CD14-positive monocyte (primary cell): ENCODE measurements at regions not wholly inside any gene's neighbourhood (a gene's known extent, or its start where the extent isn't known, plus 50 kb on each side); places are given as distances from the start of the nearest gene placed in this dataset.

Experiments
- DNase-seq, 3 donors: peaks; one replicate each; pipeline ENCODE4 v3.0.0-alpha.2; 2011 to 2022
- H2AFZ ChIP-seq: 2 replicates; pipeline ENCODE4 v1.6.0; 2012; ENCODE audit warnings: mild to moderate bottlenecking, low read depth, low read length, inconsistent platforms; ENCODE audit not compliant: insufficient read depth, poor library complexity, severe bottlenecking
- H3K27ac ChIP-seq, 2 donors: 1 replicate in 1 of 2; 2 replicates in 1 of 2; pipeline ENCODE4 v1.5.1; 2012 to 2013; ENCODE audit warnings: low read length in 2 of 2, control low read depth in 1 of 2, inconsistent platforms in 1 of 2, low read depth in 1 of 2, mild to moderate bottlenecking in 1 of 2
- H3K27me3 ChIP-seq, 2 donors: one replicate each; pipeline versions ENCODE4 v1.6.0 to v1.6.1; 2011 to 2013; ENCODE audit warnings: low read length in 2 of 2; ENCODE audit not compliant: control insufficient read depth in 2 of 2, insufficient read depth in 2 of 2
- H3K36me3 ChIP-seq, 2 donors: replicated peaks in 1 of 2; 1 replicate in 1 of 2; 2 replicates in 1 of 2; pipeline versions ENCODE4 v1.5.1 to v1.6.1; 2012 to 2013; ENCODE audit warnings: low read length in 2 of 2, control low read depth in 1 of 2, inconsistent platforms in 1 of 2, mild to moderate bottlenecking in 1 of 2; ENCODE audit not compliant: insufficient read depth in 2 of 2, control insufficient read depth in 1 of 2
- H3K4me1 ChIP-seq, 2 donors: 1 replicate in 1 of 2; 2 replicates in 1 of 2; pipeline versions ENCODE4 v1.5.1 to v1.6.1; 2012 to 2013; ENCODE audit warnings: low read length in 2 of 2, control low read depth in 1 of 2, inconsistent platforms in 1 of 2, mild to moderate bottlenecking in 1 of 2, moderate library complexity in 1 of 2; ENCODE audit not compliant: insufficient read depth in 2 of 2, control insufficient read depth in 1 of 2
- H3K4me2 ChIP-seq: replicated peaks from 2 replicates; pipeline ENCODE3; 2012; ENCODE audit warnings: low read length, moderate library complexity, mild to moderate bottlenecking; ENCODE audit not compliant: poor library complexity, severe bottlenecking; ENCODE audit errors: extremely low read depth
- H3K4me3 ChIP-seq, 3 experiments: fragments of 200-600 bp in 1 of 3; sonication (generic) in 1 of 3; replicated peaks in 1 of 3; 1 replicate in 2 of 3; 2 replicates in 1 of 3; pipeline ENCODE4 v1.5.1; 2011 to 2013; ENCODE audit warnings: low read length in 3 of 3, mild to moderate bottlenecking in 3 of 3, control low read depth in 2 of 3, low read depth in 2 of 3, inconsistent platforms in 1 of 3, moderate library complexity in 1 of 3
- H3K79me2 ChIP-seq: 2 replicates; pipeline ENCODE4 v1.6.0; 2012; ENCODE audit warnings: mild to moderate bottlenecking, control low read depth, inconsistent platforms, low read length, moderate library complexity; ENCODE audit not compliant: insufficient read depth
- H3K9ac ChIP-seq: 2 replicates; pipeline ENCODE4 v1.6.0; 2017; ENCODE audit warnings: low read length, mild to moderate bottlenecking; ENCODE audit not compliant: insufficient read depth, poor library complexity, severe bottlenecking
- H3K9me3 ChIP-seq, 2 donors: replicated peaks in 1 of 2; 1 replicate in 1 of 2; 2 replicates in 1 of 2; pipeline versions ENCODE4 v1.5.1 to v1.6.1; 2012 to 2013; ENCODE audit warnings: low read length in 2 of 2, control low read depth in 1 of 2; ENCODE audit not compliant: control insufficient read depth in 1 of 2, insufficient read depth in 1 of 2
- H4K20me1 ChIP-seq: 2 replicates; pipeline ENCODE4 v1.6.0; 2012; ENCODE audit warnings: mild to moderate bottlenecking, low read length, control low read depth, moderate library complexity; ENCODE audit not compliant: insufficient read depth
- H3K27ac Mint-ChIP-seq, 7 donors: one replicate each; pipeline ENCODE4 v1.8.0; 2020; ENCODE audit warnings: mild to moderate bottlenecking in 7 of 7, mixed read lengths in 7 of 7, moderate library complexity in 6 of 7, inconsistent platforms in 2 of 7
- H3K27me3 Mint-ChIP-seq, 3 donors: one replicate each; pipeline ENCODE4 v1.8.0; 2021 to 2022; ENCODE audit warnings: low read depth in 3 of 3, mild to moderate bottlenecking in 3 of 3, mixed read lengths in 3 of 3, moderate library complexity in 3 of 3, inconsistent platforms in 1 of 3
- H3K36me3 Mint-ChIP-seq, 2 donors: one replicate each; pipeline ENCODE4 v1.8.0; 2020; ENCODE audit warnings: mixed read lengths in 2 of 2, inconsistent platforms in 1 of 2, mild to moderate bottlenecking in 1 of 2
- H3K4me1 Mint-ChIP-seq: one replicate; pipeline ENCODE4 v1.8.0; 2020; ENCODE audit warnings: mild to moderate bottlenecking, mixed read lengths
- H3K4me3 Mint-ChIP-seq, 2 donors: one replicate each; pipeline ENCODE4 v1.8.0; 2020; ENCODE audit warnings: mild to moderate bottlenecking in 2 of 2, mixed read lengths in 2 of 2, moderate library complexity in 1 of 2
- H3K9me3 Mint-ChIP-seq, 7 donors: one replicate each; pipeline ENCODE4 v1.8.0; 2020 to 2022; ENCODE audit warnings: mixed read lengths in 7 of 7, mild to moderate bottlenecking in 6 of 7, moderate library complexity in 6 of 7, inconsistent platforms in 2 of 7
- CTCF ChIP-seq: fragments of 200-600 bp; IDR thresholded peaks from one replicate; pipeline ENCODE4 v1.8.0; 2022; ENCODE audit warnings: antibody characterized with exemption, mild to moderate bottlenecking
- WGBS: methylation state at CpG from one replicate; pipeline ENCODE4 v1.1.5; 2013; ENCODE audit warnings: missing lambda C conversion rate; ENCODE audit not compliant: insufficient coverage; 5-methylcytosine and 5-hydroxymethylcytosine counted together
- intact Hi-C, 2 donors: fragments of 100-400 bp; cut with micrococcal nuclease; formaldehyde crosslinking; loops; one replicate each; pipeline versions ENCODE4 v1.15.0 to v1.15.1; 2023

- no peaks in the 10 kb centered on the region for H3K4me1 ChIP-seq
- H3K9me3 ChIP-seq, result no peaks in the 10 kb centered on the region
- no peaks in the 10 kb centered on the region for H3K79me2 ChIP-seq
- no peaks in the 10 kb centered on the region for H4K20me1 ChIP-seq
- H3K27ac Mint-ChIP-seq, result no peak overlapping the region
- H3K27me3 Mint-ChIP-seq, result no peaks in the 10 kb centered on the region
- no peak overlapping the region for H2AFZ ChIP-seq
- H3K36me3 Mint-ChIP-seq, result no peaks in the 10 kb centered on the region
- H3K9me3 Mint-ChIP-seq, result peaks cover 0 to 5% (median 2%) of the 10 kb centered on the region in 7 donors
- H3K9ac ChIP-seq, result no peak overlapping the region
- H3K4me3 ChIP-seq, result no peak overlapping the region
- WGBS, result no CpG with 5 or more reads among the region's 3 CpGs
- no peak for DNase-seq
- H3K4me3 Mint-ChIP-seq, result no peak overlapping the region
- H3K36me3 ChIP-seq, result no peaks in the 10 kb centered on the region
- intact Hi-C loops, result no loop called here
- H3K27me3 ChIP-seq, result no peaks in the 10 kb centered on the region
- TF ChIP-seq CTCF, result no peak
- no peaks in the 10 kb centered on the region for H3K4me1 Mint-ChIP-seq
- no peak overlapping the region for H3K27ac ChIP-seq
- H3K4me2 ChIP-seq, result no peak overlapping the region
These were observed 623.1 kb downstream of the HTR1B start for GRCh38 chr6:76840041-76840745.

- Mint-ChIP-seq H3K4me3 (no peak overlapping the region), H3K27me3 (no peaks in the 10 kb centered on the region), H3K36me3 (no peaks in the 10 kb centered on the region), H3K9me3 (peaks cover 0 to 3% (median 2%) of the 10 kb centered on the region in 7 donors), H3K27ac (no peak overlapping the region), H3K4me1 (no peaks in the 10 kb centered on the region)
- Histone ChIP-seq H3K79me2 (no peaks in the 10 kb centered on the region), H3K9me3 (no peaks in the 10 kb centered on the region), H3K27me3 (no peaks in the 10 kb centered on the region), H3K4me2 (no peak overlapping the region), H4K20me1 (no peaks in the 10 kb centered on the region), H3K4me1 (no peaks in the 10 kb centered on the region), H3K36me3 (no peaks in the 10 kb centered on the region), H2AFZ (no peak overlapping the region), H3K4me3 (no peak overlapping the region), H3K27ac (no peak overlapping the region), H3K9ac (no peak overlapping the region)
- DNase-seq, result no peak
- WGBS, result no CpG with 5 or more reads among the region's 2 CpGs
- TF ChIP-seq CTCF, result no peak
- intact Hi-C loops, result no loop called here
These were observed 623.8 kb downstream of the HTR1B start for GRCh38 chr6:76839505-76839904.
